Activated gamma-delta T cell (primary cell): ENCODE measurements at regions not wholly inside any gene's neighbourhood (a gene's known extent, or its start where the extent isn't known, plus 50 kb on each side); places are given as distances from the start of the nearest gene placed in this dataset.

Source experiments
- DNase-seq: peaks from one replicate; lab custom pipeline; 2025; lab: John Stamatoyannopoulos, UW

GRCh38 chr14:106850913-106851825 lies 1324.8 kb downstream of the TMEM121 start:
- DNase-seq, result no peak

GRCh38 chr14:106872611-106873446 lies 1346.4 kb downstream of the TMEM121 start:
- no peak for DNase-seq

GRCh38 chr14:106874350-106874749 lies 1348.0 kb downstream of the TMEM121 start:
- no peak for DNase-seq

DNA sequence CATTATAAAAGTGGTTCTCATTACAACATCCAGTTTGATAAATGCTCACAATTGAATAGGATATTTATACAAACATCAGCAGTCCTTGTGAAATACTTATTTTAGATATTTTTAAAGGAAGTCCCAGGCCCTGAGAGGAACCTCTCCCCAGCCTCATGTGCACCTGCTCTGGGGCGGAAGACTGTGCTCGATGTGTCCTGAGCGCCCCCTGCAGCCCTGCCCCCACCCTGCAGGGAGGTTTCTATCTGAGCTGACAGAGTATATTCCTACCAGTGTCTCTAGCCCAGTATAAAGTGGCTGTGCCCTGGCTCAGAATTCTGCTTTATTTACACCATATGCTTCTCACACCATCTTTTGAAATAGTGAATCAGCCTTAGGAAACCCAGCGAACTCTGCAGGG lies 1349.1 kb downstream of the TMEM121 start:
- DNase-seq, result no peak

GRCh38 chr14:106876711-106877110 lies 1350.3 kb downstream of the TMEM121 start:
- no peak for DNase-seq

DNA sequence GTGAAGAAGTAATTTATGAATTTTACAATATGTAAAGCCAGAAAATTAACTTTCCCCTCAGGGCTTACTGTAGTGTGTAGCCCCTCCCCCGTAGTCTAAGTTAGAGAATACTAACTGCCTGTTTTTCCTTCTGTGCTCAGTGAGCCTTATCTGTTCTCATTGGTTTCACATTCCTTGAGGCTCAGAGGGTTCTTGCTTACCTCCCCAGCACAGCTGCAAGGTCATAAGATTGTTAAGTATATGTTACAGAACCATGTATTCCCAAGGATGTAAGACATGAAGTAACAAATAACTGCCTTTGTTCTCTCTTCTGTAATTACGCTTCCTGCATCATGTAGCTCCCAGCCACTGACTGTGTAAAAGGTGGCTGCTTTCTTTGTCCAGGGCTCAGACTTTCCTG lies 1351.1 kb downstream of the TMEM121 start:
- DNase-seq, result no peak

DNA sequence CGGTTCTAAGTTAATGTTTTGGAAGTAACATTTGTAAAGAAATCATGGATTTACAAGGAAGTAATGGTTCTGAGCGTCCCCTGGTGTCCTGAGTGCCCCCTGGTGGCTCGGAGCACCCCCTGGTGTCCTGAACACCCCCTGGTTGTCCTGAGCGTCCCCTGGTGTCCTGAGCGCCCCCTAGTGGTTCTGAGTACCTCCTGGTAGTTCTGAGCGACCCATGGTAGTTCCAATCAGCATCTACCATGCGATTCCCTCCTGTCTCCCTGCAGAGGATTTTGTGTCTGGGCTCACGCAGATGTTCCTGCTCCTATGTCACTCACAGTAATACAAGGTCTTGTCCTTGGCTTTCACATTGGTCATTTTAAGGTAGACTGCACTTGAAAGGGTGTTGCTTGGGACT lies 1352.9 kb downstream of the TMEM121 start:
- DNase-seq, result no peak

DNA sequence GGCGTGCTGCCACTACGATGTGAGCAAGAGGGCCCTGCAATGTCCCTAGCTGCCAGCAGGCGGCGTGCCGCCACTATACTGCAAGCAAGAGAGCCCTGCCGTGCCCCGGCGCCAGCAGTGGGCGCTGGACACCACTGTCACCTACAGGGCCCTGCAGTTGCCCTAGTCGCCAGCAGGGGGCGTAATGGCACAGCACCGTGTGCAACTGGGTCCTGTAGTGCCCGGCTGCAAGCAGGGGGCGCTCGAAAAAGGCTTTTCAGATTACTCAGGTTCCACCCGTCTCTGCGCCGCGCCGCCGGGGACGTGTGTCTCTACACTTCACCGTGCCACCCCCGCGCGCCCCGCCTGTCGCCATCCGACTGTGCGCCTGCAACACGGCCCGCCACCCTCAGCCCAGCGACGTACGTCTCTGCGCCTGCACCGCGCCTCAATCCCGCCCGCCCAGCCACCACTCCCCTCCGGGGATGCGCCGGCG lies 1356.9 kb downstream of the TMEM121 start:
- no peak for DNase-seq
